ENCODE measurements at regions not wholly inside any gene's neighbourhood (a gene's known extent, or its start where the extent isn't known, plus 50 kb on each side); places are given as distances from the start of the nearest gene placed in this dataset.

DNA sequence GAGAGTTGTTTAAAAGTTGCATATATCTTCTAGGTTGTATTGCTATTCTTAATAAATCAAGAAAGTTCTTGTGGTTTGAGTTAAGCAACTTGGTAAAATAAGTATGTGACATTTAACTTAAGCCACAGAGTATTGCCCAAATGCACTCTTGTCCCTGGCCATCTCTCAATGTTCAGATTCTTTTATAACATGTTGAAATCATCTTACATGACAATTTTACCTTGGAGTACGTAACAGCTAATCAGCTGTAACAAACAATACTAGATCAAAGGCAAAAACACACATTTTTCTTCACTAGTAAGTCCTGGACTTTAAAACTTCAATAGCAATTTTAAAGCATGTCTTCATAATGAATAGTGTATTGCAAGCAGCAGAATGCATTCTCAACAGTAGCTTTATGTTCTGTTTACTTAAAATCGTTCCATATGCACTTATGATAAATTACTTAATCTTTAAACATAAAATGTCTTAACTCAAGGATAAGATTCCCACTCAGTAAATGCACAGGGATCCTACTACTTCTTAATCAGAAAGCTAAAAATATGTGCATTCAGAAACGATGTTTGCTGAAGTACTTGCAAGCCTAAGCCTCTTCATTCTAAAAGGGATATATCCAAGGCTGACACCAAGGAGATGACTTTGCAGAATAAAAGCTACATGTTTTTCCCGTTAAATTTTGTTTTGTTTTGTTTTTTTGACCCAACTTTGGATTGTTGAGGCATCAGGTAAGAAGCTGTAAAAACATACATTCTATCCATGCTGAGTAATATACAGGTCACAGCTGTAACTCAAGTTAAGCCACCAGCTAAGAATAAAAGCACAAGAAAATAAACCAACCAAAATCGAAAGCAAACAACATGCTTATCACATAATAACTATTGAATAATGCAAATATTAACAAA, 86.1 kb upstream of the NFIB start:
- ChIA-PET CTCF (interaction anchor here (0.6 kb wide), 2 partner anchors 491 to 852 kb away, joined by 3 to 8 read pairs; no protein-coding TSS in a partner anchor), POLR2A (no interaction called here)
- TF ChIP-seq POLR2AphosphoS5 (IDR thresholded peaks at IDR 0.05; ENCODE audit: low read depth, low read length) (no peak), SIN3A (IDR thresholded peaks at IDR 0.05; ENCODE audit: borderline replicate concordance, insufficient read depth, low read depth, low read length) (no peak), TCF7L2 (IDR thresholded peaks at IDR 0.05; ENCODE audit: low read depth, low read length) (no peak)
- TF ChIP-seq, protein P1, sequence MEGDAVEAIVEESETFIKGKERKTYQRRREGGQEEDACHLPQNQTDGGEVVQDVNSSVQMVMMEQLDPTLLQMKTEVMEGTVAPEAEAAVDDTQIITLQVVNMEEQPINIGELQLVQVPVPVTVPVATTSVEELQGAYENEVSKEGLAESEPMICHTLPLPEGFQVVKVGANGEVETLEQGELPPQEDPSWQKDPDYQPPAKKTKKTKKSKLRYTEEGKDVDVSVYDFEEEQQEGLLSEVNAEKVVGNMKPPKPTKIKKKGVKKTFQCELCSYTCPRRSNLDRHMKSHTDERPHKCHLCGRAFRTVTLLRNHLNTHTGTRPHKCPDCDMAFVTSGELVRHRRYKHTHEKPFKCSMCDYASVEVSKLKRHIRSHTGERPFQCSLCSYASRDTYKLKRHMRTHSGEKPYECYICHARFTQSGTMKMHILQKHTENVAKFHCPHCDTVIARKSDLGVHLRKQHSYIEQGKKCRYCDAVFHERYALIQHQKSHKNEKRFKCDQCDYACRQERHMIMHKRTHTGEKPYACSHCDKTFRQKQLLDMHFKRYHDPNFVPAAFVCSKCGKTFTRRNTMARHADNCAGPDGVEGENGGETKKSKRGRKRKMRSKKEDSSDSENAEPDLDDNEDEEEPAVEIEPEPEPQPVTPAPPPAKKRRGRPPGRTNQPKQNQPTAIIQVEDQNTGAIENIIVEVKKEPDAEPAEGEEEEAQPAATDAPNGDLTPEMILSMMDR (IDR thresholded peaks at IDR 0.05): no peak
- TF ChIP-seq, protein P2, sequence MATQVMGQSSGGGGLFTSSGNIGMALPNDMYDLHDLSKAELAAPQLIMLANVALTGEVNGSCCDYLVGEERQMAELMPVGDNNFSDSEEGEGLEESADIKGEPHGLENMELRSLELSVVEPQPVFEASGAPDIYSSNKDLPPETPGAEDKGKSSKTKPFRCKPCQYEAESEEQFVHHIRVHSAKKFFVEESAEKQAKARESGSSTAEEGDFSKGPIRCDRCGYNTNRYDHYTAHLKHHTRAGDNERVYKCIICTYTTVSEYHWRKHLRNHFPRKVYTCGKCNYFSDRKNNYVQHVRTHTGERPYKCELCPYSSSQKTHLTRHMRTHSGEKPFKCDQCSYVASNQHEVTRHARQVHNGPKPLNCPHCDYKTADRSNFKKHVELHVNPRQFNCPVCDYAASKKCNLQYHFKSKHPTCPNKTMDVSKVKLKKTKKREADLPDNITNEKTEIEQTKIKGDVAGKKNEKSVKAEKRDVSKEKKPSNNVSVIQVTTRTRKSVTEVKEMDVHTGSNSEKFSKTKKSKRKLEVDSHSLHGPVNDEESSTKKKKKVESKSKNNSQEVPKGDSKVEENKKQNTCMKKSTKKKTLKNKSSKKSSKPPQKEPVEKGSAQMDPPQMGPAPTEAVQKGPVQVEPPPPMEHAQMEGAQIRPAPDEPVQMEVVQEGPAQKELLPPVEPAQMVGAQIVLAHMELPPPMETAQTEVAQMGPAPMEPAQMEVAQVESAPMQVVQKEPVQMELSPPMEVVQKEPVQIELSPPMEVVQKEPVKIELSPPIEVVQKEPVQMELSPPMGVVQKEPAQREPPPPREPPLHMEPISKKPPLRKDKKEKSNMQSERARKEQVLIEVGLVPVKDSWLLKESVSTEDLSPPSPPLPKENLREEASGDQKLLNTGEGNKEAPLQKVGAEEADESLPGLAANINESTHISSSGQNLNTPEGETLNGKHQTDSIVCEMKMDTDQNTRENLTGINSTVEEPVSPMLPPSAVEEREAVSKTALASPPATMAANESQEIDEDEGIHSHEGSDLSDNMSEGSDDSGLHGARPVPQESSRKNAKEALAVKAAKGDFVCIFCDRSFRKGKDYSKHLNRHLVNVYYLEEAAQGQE (IDR thresholded peaks at IDR 0.05; ENCODE audit: insufficient read depth in 1 of 2, low read depth in 2 of 2, low read length in 1 of 2): no peak
- H3K4me1 ChIP-seq (ENCODE audit: control insufficient read depth, insufficient read depth, low read length): no peaks in the 10 kb centered on the region
- no peaks in the 10 kb centered on the region for H3K27me3 ChIP-seq (ENCODE audit: control insufficient read depth, insufficient read depth, low read length)
- no peak overlapping the region for H3K27ac ChIP-seq (ENCODE audit: low read length)
- no peak overlapping the region for H3K4me3 ChIP-seq (ENCODE audit: low read depth in 2 of 2, low read length in 2 of 2)
- no TSS peak for BruUV-seq (replicated peaks)
- in situ Hi-C loops (cut with HindIII; ENCODE audit: low pct_unique_long_range_greater_than_20kb, low sequenced_read_pairs): no loop called here
- no peak for ATAC-seq
- no peak for DNase-seq (ENCODE audit: low read depth, low spot score)
- intact Hi-C loops (cut with micrococcal nuclease; ENCODE audit: unreplicated experiment): no loop called here
- H3K9me3 ChIP-seq (ENCODE audit: control insufficient read depth, insufficient read depth, low read depth, low read length): no peaks in the 10 kb centered on the region
- no peaks in the 10 kb centered on the region for H3K36me3 ChIP-seq (ENCODE audit: control insufficient read depth, insufficient read depth, low read length)

DNA sequence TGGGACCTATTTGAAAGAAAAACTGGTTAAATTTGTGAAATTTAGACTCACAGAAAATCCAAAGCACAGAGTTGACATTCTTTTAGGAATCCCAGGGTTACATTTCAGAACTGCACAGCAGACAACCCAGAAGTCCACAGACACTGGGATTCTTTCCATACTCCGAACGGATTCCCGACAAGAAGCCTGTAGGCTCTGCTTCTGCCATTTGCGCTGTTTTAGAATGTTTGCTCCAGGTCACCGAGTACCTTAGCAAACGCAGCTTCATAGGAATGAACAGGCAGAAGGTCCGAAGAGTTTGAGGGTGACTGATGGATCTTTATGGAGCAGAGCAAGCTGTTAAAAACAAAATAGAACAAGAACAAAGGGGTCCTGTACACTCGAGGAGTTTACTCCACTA, 84.5 kb upstream of the NFIB start:
- DNase-seq (ENCODE audit: low read depth, low spot score): no peak
- Histone ChIP-seq H3K36me3 (ENCODE audit: control insufficient read depth, insufficient read depth, low read length) (no peaks in the 10 kb centered on the region), H3K4me3 (ENCODE audit: low read depth in 2 of 2, low read length in 2 of 2) (no peak overlapping the region), H3K27ac (ENCODE audit: low read length) (no peak overlapping the region), H3K4me1 (ENCODE audit: control insufficient read depth, insufficient read depth, low read length) (no peaks in the 10 kb centered on the region), H3K9me3 (ENCODE audit: control insufficient read depth, insufficient read depth, low read depth, low read length) (no peaks in the 10 kb centered on the region), H3K27me3 (ENCODE audit: control insufficient read depth, insufficient read depth, low read length) (no peaks in the 10 kb centered on the region)
- intact Hi-C loops (cut with micrococcal nuclease; ENCODE audit: unreplicated experiment): no loop called here
- in situ Hi-C loops (cut with HindIII; ENCODE audit: low pct_unique_long_range_greater_than_20kb, low sequenced_read_pairs): no loop called here
- ChIA-PET POLR2A (no interaction called here), CTCF (no interaction called here)
- no TSS peak for BruUV-seq (replicated peaks)
- ATAC-seq: no peak
- TF ChIP-seq, protein P1 (IDR thresholded peaks at IDR 0.05): no peak
- no peak for TF ChIP-seq POLR2AphosphoS5 (IDR thresholded peaks at IDR 0.05; ENCODE audit: low read depth, low read length)
- TF ChIP-seq TCF7L2 (IDR thresholded peaks at IDR 0.05; ENCODE audit: low read depth, low read length): no peak
- TF ChIP-seq SIN3A (IDR thresholded peaks at IDR 0.05; ENCODE audit: borderline replicate concordance, insufficient read depth, low read depth, low read length): no peak
- TF ChIP-seq, protein P2 (IDR thresholded peaks at IDR 0.05; ENCODE audit: insufficient read depth in 1 of 2, low read depth in 2 of 2, low read length in 1 of 2): no peak
